HFFc6 (cell line): ENCODE measurements at regions not wholly inside any gene's neighbourhood (a gene's known extent, or its start where the extent isn't known, plus 50 kb on each side); places are given as distances from the start of the nearest gene placed in this dataset.

Experiments
- DNase-seq: peaks from one replicate; pipeline ENCODE4 v3.0.0-alpha.2; 2018
- H3K27ac Mint-ChIP-seq: 2 replicates; pipeline ENCODE4 v1.8.0; 2020; ENCODE audit warnings: mild to moderate bottlenecking, mixed read lengths
- H3K27me3 Mint-ChIP-seq: 2 replicates; pipeline ENCODE4 v1.8.0; 2021; ENCODE audit warnings: mild to moderate bottlenecking, moderate library complexity, mixed read lengths; ENCODE audit not compliant: insufficient read depth
- H3K36me3 Mint-ChIP-seq: 2 replicates; pipeline ENCODE4 v1.8.0; 2021; ENCODE audit warnings: low read depth, mixed read lengths
- H3K4me1 Mint-ChIP-seq: 2 replicates; pipeline ENCODE4 v1.8.0; 2020; ENCODE audit warnings: low read depth, mixed read lengths
- H3K4me3 Mint-ChIP-seq: 2 replicates; pipeline ENCODE4 v1.8.0; 2020; ENCODE audit warnings: mild to moderate bottlenecking, moderate library complexity, mixed read lengths
- H3K9me3 Mint-ChIP-seq: 2 replicates; pipeline ENCODE4 v1.8.0; 2020; ENCODE audit warnings: mild to moderate bottlenecking, mixed read lengths
- TF ChIP-seq, protein P1 (sequence below): fragments of 200-600 bp; sonication (generic); IDR thresholded peaks from 2 replicates; pipeline ENCODE4 v1.5.0; 2021; ENCODE audit warnings: antibody characterized with exemption, mild to moderate bottlenecking

DNA sequence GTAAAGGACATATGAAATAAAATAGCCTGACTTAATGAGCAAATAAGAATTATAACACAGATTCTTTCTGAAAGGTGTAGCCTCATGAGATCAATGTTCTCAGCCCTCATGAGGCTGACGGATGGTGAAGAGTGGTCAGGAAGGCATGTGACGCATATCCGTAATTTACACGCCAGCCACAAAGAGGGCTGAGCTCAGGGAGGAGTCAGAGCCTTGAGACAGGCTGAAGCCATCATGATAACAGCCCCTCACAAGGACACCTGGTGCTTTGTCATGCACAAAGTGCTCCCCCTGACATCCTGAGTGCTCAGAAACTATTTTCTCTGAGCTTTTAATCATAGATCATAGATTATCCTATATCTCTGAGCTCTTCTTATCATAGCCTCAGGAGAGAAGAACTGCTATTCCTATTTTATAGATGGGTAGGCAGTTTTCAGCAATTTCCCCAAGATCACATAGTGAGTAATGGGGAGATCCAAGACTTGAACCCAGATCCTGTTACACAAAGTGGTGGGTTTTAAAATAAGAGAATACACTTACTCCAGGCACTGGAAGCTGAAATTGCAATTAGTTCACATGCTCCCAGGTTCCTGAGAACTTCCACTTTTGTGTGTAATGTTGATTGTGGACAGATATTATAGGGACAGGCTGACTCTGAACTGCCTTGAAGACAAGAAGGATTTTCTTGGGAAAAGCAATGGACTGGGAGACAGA, 267.1 kb downstream of the RPLP1 start:
- Mint-ChIP-seq H3K27me3 (peaks cover 48% of the 10 kb centered on the region), H3K36me3 (no peaks in the 10 kb centered on the region), H3K4me1 (peaks cover 13% of the 10 kb centered on the region), H3K4me3 (no peak overlapping the region), H3K9me3 (no peaks in the 10 kb centered on the region), H3K27ac (no peak overlapping the region)
- TF ChIP-seq, protein P1, sequence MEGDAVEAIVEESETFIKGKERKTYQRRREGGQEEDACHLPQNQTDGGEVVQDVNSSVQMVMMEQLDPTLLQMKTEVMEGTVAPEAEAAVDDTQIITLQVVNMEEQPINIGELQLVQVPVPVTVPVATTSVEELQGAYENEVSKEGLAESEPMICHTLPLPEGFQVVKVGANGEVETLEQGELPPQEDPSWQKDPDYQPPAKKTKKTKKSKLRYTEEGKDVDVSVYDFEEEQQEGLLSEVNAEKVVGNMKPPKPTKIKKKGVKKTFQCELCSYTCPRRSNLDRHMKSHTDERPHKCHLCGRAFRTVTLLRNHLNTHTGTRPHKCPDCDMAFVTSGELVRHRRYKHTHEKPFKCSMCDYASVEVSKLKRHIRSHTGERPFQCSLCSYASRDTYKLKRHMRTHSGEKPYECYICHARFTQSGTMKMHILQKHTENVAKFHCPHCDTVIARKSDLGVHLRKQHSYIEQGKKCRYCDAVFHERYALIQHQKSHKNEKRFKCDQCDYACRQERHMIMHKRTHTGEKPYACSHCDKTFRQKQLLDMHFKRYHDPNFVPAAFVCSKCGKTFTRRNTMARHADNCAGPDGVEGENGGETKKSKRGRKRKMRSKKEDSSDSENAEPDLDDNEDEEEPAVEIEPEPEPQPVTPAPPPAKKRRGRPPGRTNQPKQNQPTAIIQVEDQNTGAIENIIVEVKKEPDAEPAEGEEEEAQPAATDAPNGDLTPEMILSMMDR: no peak
- no peak for DNase-seq

DNA sequence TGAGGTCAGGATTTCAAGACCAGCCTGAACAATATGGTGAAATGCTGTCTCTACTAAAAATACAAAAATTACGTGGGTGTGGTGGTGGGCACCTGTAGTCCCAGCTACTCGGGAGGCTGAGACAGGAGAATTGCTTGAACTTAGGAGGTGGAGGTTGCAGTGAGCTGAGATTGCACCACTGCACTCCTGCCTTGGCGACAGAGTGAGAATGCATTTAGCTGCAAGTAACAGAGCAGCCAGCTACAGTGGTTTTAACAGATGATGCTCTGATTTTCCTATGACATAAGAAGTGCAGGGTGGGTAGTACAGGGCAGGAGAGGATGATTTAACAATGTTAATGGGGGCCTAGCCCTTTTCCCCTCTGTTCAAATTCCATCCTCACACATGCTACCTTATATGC, 267.9 kb downstream of the RPLP1 start:
- Mint-ChIP-seq H3K27ac (no peak overlapping the region), H3K36me3 (no peaks in the 10 kb centered on the region), H3K9me3 (no peaks in the 10 kb centered on the region), H3K27me3 (peaks cover 47% of the 10 kb centered on the region), H3K4me1 (peaks cover 13% of the 10 kb centered on the region), H3K4me3 (no peak overlapping the region)
- DNase-seq: no peak
- TF ChIP-seq, protein P1: no peak

DNA sequence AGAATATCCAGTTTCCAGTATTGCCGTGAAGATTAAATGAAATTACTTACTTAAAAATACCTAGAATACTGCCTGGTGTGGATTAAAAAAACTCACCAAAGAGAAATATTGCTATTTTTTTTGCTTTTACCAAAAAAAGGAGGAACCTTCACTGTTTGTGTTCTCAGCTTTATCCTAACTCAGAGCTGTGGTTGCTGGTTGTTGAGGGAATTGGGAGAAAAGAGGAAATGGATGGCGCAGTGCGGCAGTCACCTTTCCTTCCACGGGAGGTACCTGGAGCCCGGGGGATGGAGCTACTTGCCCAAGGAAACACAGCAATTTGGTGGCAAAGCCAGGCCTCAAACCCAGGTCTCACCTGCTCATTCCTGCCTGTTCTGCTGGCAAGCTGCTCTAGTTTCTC, 270.3 kb downstream of the RPLP1 start:
- H3K4me1 Mint-ChIP-seq: peaks cover 13% of the 10 kb centered on the region
- peaks cover 49% of the 10 kb centered on the region for H3K27me3 Mint-ChIP-seq
- no peaks in the 10 kb centered on the region for H3K9me3 Mint-ChIP-seq
- no peak overlapping the region for H3K27ac Mint-ChIP-seq
- no peaks in the 10 kb centered on the region for H3K36me3 Mint-ChIP-seq
- DNase-seq: no peak
- TF ChIP-seq, protein P1: no peak
- H3K4me3 Mint-ChIP-seq: no peak overlapping the region

DNA sequence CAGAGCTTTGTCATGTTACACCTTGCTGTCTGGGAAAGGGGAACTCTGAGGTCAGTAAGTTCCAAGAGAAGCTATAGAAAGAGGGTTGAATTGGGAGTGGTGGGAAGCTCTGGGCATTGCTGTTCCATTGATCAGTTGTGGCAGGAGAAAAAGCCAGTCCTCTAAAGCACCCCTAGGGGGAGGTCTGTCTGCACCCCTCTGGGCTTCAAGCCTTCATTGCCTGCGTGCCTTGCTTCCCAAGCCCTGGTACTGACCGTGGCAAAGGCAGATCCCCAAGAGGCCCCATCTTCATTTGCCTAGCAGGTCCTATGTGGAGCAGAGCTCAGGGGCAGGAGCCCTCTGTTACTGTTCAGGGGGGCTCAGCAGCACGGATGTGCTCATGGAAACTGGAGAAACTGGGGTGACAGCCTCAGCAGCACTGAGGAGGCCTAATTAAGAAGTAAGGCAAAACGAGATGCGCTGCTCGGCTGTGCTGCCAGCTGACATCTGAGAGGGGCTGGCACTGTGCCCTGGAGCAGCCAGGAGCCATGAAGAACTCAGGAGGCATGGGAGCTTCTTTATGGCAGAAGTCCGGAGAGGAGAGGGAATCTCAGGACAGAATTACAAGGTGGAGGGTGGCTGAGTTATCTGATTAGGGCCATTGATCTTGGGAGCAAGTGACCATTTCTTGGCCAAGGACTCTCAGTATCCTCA, 270.9 kb downstream of the RPLP1 start:
- Mint-ChIP-seq H3K27me3 (peaks cover 53% of the 10 kb centered on the region), H3K4me1 (peaks cover 13% of the 10 kb centered on the region), H3K4me3 (no peak overlapping the region), H3K9me3 (no peaks in the 10 kb centered on the region), H3K36me3 (no peaks in the 10 kb centered on the region), H3K27ac (no peak overlapping the region)
- TF ChIP-seq, protein P1: peak; percentile 42
- no peak for DNase-seq

DNA sequence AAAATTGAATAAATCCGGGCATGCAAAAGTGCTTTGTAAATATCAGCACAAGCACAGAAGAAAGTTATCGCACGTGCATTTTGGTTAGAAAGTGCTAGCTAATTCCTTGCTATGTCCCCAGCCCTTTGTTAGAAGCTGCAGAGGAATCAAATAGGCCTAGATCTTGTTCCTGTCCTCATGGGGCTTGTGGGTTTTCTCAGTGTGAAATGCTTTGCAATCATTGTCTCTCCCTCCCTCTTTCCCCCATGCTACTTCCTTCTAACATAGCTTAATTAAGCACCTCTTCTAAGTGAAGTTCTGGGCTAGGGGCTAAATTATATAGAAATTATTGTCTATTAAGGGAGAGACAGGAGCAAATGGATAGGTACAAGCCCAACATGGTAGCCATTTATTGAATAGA, 271.7 kb downstream of the RPLP1 start:
- H3K4me3 Mint-ChIP-seq: no peak overlapping the region
- DNase-seq: no peak
- peaks cover 13% of the 10 kb centered on the region for H3K4me1 Mint-ChIP-seq
- H3K27ac Mint-ChIP-seq: no peak overlapping the region
- TF ChIP-seq, protein P1: no peak
- no peaks in the 10 kb centered on the region for H3K36me3 Mint-ChIP-seq
- peaks cover 46% of the 10 kb centered on the region for H3K27me3 Mint-ChIP-seq
- no peaks in the 10 kb centered on the region for H3K9me3 Mint-ChIP-seq
